Neural cell (in vitro differentiated cells): ENCODE measurements at regions not wholly inside any gene's neighbourhood (a gene's known extent, or its start where the extent isn't known, plus 50 kb on each side); places are given as distances from the start of the nearest gene placed in this dataset.

Source experiments
- H2AFZ ChIP-seq: fragments of 200-600, 300-800 bp; sonication (generic), shearing (Covaris generic); 2 replicates; pipeline ENCODE4 v1.6.0; 2014; ENCODE audit warnings: low read depth, mild to moderate bottlenecking, antibody characterized with exemption, low read length, moderate library complexity
- H3F3A ChIP-seq: fragments of 200-600 bp; shearing (Covaris generic); 2 replicates; pipeline ENCODE4 v1.6.1; 2016; ENCODE audit warnings: mild to moderate bottlenecking, moderate library complexity, mixed read lengths, antibody characterized with exemption, low read length; ENCODE audit not compliant: insufficient read depth, poor library complexity, severe bottlenecking
- H3K27ac ChIP-seq: fragments of 200-600, 300-800 bp; sonication (generic), shearing (Covaris generic); 2 replicates; pipeline ENCODE4 v1.5.1; 2014; ENCODE audit warnings: mild to moderate bottlenecking, low read length, moderate library complexity
- H3K27me3 ChIP-seq: fragments of 300-800, 200-600 bp; sonication (generic), shearing (Covaris generic); 2 replicates; pipeline ENCODE4 v1.6.0; 2014; ENCODE audit warnings: mild to moderate bottlenecking, low read depth, low read length, moderate library complexity; ENCODE audit not compliant: insufficient read depth
- H3K36me3 ChIP-seq: fragments of 300-800, 200-600 bp; sonication (generic), shearing (Covaris generic); 2 replicates; pipeline ENCODE4 v1.5.1; 2014; ENCODE audit warnings: mild to moderate bottlenecking, antibody characterized with exemption, low read length, moderate library complexity; ENCODE audit not compliant: insufficient read depth
- H3K4me2 ChIP-seq: fragments of 300-800, 200-600 bp; sonication (generic), shearing (Covaris generic); 2 replicates; pipeline ENCODE4 v1.6.0; 2014; ENCODE audit warnings: mild to moderate bottlenecking, low read length
- H3K4me3 ChIP-seq: fragments of 300-800, 200-600 bp; sonication (generic), shearing (Covaris generic); 2 replicates; pipeline ENCODE4 v1.5.1; 2014; ENCODE audit warnings: mild to moderate bottlenecking, low read length, moderate library complexity
- H3K79me2 ChIP-seq: fragments of 200-600 bp; shearing (Covaris generic); replicated peaks from 2 replicates; pipeline ENCODE4 v1.6.0; 2014; ENCODE audit warnings: mild to moderate bottlenecking, low read length, moderate library complexity; ENCODE audit not compliant: insufficient read depth
- H3K9ac ChIP-seq: fragments of 300-800, 200-600 bp; sonication (generic), shearing (Covaris generic); 2 replicates; pipeline ENCODE4 v1.6.1; 2016; ENCODE audit warnings: mild to moderate bottlenecking, low read length, mixed read lengths
- H3K9me2 ChIP-seq: fragments of 200-600 bp; shearing (Covaris generic); 2 replicates; pipeline ENCODE4 v1.6.1; 2016; ENCODE audit warnings: mild to moderate bottlenecking, low read length, mixed read lengths; ENCODE audit not compliant: insufficient read depth
- H3K9me3 ChIP-seq: fragments of 200-600, 300-800 bp; sonication (generic), shearing (Covaris generic); 2 replicates; pipeline ENCODE4 v1.6.1; 2016; ENCODE audit warnings: mild to moderate bottlenecking, mixed run types, low read length, moderate library complexity, mixed read lengths
- H4K20me1 ChIP-seq: fragments of 200-600 bp; shearing (Covaris generic); 2 replicates; pipeline ENCODE4 v1.6.1; 2016; ENCODE audit warnings: mild to moderate bottlenecking, mixed run types; ENCODE audit not compliant: insufficient read depth
- EP300 ChIP-seq: fragments of 450-650 bp; conservative IDR thresholded peaks from 2 replicates; pipeline ENCODE4 v1.6.1; 2014; ENCODE audit warnings: antibody characterized with exemption, mild to moderate bottlenecking, moderate library complexity; ENCODE audit not compliant: poor library complexity, severe bottlenecking
- EZH2 ChIP-seq: fragments of 200-600, 300-800 bp; shearing (Covaris generic), sonication (generic); IDR thresholded peaks from 2 replicates; pipeline ENCODE4 v1.6.1; 2014; ENCODE audit warnings: antibody characterized with exemption, low read length, borderline replicate concordance, mild to moderate bottlenecking; ENCODE audit not compliant: insufficient read depth, poor library complexity, severe bottlenecking
- MXI1 ChIP-seq: fragments of 450-650 bp; conservative IDR thresholded peaks from 2 replicates; pipeline ENCODE4 v1.6.1; 2014; ENCODE audit warnings: antibody characterized with exemption, mild to moderate bottlenecking; ENCODE audit not compliant: poor library complexity, severe bottlenecking
- POLR2AphosphoS5 ChIP-seq: IDR thresholded peaks from 2 replicates; pipeline ENCODE4 v1.6.1; 2012
- RAD21 ChIP-seq: fragments of 450-650 bp; conservative IDR thresholded peaks from 2 replicates; pipeline ENCODE4 v1.6.1; 2014; ENCODE audit warnings: antibody characterized with exemption, mild to moderate bottlenecking, moderate library complexity
- SMC3 ChIP-seq: fragments of 450-650 bp; conservative IDR thresholded peaks from 2 replicates; pipeline ENCODE4 v1.6.1; 2014; ENCODE audit warnings: antibody characterized with exemption, mild to moderate bottlenecking, moderate library complexity; ENCODE audit not compliant: poor library complexity
- TAF1 ChIP-seq: IDR thresholded peaks from 2 replicates; pipeline ENCODE4 v1.6.1; 2012; ENCODE audit warnings: low read depth
- TF ChIP-seq, protein P1 (sequence below): fragments of 450-650 bp; IDR thresholded peaks from 2 replicates; pipeline ENCODE4 v1.5.1; 2014; ENCODE audit warnings: antibody characterized with exemption, mild to moderate bottlenecking, moderate library complexity; ENCODE audit not compliant: poor library complexity, severe bottlenecking
- TF ChIP-seq, protein P2 (sequence below): IDR thresholded peaks from 2 replicates; pipeline ENCODE4 v1.6.1; 2012; ENCODE audit warnings: borderline replicate concordance

DNA sequence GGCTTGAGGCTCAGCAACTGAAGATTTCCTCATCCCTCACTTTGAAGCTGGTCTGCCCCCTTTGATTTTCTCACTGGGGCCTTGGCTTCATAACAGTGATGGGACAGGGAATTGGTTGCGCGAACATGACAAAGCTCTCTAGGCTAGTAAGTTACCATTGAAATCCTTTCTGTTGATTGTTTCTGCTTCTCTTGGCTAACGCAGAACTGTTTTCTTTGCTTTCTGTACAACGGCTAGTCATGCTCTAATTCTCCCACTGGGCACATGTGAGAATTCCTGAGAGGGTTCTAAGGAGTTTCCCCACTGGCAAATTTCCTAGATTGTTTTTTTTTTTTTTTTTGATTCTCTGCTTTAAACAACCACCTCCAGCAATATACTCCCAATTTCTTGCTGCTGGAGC lies 738.6 kb downstream of the PCDH7 start:
- Histone ChIP-seq H3K27ac (no peak overlapping the region), H3K27me3 (no peaks in the 10 kb centered on the region), H3K4me3 (no peak overlapping the region), H3K79me2 (no peaks in the 10 kb centered on the region), H2AFZ (no peak overlapping the region), H3K9ac (no peak overlapping the region), H3F3A (no peaks in the 10 kb centered on the region), H3K36me3 (no peaks in the 10 kb centered on the region), H3K9me3 (no peaks in the 10 kb centered on the region), H3K9me2 (no peaks in the 10 kb centered on the region), H4K20me1 (no peaks in the 10 kb centered on the region), H3K4me2 (no peak overlapping the region)
- no peak for TF ChIP-seq EZH2
- TF ChIP-seq, protein P1, sequence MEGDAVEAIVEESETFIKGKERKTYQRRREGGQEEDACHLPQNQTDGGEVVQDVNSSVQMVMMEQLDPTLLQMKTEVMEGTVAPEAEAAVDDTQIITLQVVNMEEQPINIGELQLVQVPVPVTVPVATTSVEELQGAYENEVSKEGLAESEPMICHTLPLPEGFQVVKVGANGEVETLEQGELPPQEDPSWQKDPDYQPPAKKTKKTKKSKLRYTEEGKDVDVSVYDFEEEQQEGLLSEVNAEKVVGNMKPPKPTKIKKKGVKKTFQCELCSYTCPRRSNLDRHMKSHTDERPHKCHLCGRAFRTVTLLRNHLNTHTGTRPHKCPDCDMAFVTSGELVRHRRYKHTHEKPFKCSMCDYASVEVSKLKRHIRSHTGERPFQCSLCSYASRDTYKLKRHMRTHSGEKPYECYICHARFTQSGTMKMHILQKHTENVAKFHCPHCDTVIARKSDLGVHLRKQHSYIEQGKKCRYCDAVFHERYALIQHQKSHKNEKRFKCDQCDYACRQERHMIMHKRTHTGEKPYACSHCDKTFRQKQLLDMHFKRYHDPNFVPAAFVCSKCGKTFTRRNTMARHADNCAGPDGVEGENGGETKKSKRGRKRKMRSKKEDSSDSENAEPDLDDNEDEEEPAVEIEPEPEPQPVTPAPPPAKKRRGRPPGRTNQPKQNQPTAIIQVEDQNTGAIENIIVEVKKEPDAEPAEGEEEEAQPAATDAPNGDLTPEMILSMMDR = no peak
- TF ChIP-seq, protein P2, sequence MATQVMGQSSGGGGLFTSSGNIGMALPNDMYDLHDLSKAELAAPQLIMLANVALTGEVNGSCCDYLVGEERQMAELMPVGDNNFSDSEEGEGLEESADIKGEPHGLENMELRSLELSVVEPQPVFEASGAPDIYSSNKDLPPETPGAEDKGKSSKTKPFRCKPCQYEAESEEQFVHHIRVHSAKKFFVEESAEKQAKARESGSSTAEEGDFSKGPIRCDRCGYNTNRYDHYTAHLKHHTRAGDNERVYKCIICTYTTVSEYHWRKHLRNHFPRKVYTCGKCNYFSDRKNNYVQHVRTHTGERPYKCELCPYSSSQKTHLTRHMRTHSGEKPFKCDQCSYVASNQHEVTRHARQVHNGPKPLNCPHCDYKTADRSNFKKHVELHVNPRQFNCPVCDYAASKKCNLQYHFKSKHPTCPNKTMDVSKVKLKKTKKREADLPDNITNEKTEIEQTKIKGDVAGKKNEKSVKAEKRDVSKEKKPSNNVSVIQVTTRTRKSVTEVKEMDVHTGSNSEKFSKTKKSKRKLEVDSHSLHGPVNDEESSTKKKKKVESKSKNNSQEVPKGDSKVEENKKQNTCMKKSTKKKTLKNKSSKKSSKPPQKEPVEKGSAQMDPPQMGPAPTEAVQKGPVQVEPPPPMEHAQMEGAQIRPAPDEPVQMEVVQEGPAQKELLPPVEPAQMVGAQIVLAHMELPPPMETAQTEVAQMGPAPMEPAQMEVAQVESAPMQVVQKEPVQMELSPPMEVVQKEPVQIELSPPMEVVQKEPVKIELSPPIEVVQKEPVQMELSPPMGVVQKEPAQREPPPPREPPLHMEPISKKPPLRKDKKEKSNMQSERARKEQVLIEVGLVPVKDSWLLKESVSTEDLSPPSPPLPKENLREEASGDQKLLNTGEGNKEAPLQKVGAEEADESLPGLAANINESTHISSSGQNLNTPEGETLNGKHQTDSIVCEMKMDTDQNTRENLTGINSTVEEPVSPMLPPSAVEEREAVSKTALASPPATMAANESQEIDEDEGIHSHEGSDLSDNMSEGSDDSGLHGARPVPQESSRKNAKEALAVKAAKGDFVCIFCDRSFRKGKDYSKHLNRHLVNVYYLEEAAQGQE = no peak
- TF ChIP-seq POLR2AphosphoS5 = no peak
- TF ChIP-seq EP300 = no peak
- no peak for TF ChIP-seq TAF1
- no peak for TF ChIP-seq RAD21
- no peak for TF ChIP-seq SMC3
- no peak for TF ChIP-seq MXI1

DNA sequence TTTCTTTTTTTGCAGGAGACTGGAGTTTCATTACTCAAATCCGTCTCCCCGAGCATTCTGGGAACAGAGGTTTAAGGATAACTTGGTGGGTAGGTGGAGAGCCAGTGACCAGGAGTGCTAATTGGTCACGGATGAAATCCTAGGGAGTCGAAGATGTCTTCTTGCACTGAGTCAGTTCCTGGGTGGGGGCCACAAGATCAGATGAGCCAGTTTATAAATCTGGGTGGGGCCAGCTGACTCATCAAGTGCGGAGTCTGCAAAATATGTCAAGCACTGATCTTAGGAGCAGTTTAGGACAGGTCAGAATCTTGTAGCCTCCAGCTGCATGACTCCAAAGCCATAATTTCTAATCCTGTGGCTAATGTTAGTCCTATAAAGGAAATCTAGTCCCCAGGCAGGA lies 741.3 kb downstream of the PCDH7 start:
- Histone ChIP-seq H3K9ac (no peak overlapping the region), H3K9me2 (no peaks in the 10 kb centered on the region), H4K20me1 (no peaks in the 10 kb centered on the region), H3F3A (no peaks in the 10 kb centered on the region), H3K9me3 (no peaks in the 10 kb centered on the region), H3K4me3 (no peak overlapping the region), H3K4me2 (no peak overlapping the region), H3K79me2 (no peaks in the 10 kb centered on the region), H3K27me3 (no peaks in the 10 kb centered on the region), H3K36me3 (no peaks in the 10 kb centered on the region), H2AFZ (no peak overlapping the region), H3K27ac (no peak overlapping the region)
- TF ChIP-seq POLR2AphosphoS5 (no peak), RAD21 (no peak), TAF1 (no peak), MXI1 (no peak), EZH2 (no peak), SMC3 (no peak), EP300 (no peak)
- TF ChIP-seq, protein P1 = no peak
- TF ChIP-seq, protein P2 = no peak
